ENCODE measurements at regions not wholly inside any gene's neighbourhood (a gene's known extent, or its start where the extent isn't known, plus 50 kb on each side); places are given as distances from the start of the nearest gene placed in this dataset.
A peak's percentile ranks its signal among the peaks of the same experiment; 100 is the strongest.

DNA sequence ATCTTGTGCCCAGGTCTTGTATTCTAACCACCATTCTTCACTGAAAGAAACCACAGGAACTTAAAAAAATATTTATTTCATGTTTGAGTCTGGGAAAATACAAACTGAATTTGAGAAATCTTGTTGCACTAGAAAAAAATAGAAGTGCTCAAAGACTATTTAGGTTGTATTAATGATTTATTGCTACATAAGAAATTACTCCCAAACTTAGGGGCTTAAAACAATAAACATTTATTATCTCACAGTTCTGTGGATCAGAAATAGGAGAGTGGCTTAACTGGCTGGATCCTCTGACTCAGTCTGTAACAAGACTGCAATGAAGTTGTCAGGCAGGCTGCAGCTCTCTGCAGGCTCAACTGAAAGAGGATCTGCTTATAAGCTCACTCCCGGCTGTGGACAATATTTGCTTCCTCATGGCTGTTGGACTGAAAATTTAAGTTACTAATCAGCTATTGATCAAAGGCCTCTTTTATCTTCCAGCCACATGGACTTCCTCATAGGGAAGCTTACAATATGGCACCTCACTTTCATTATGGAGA lies 295.4 kb upstream of the FAM241A start:
- CTCF ChIA-PET, result interaction anchor here (1.0 to 1.8 kb wide), 3 partner anchors 26 to 208 kb away, joined by 3 to 4 read pairs (median 3); no protein-coding TSS in a partner anchor

DNA sequence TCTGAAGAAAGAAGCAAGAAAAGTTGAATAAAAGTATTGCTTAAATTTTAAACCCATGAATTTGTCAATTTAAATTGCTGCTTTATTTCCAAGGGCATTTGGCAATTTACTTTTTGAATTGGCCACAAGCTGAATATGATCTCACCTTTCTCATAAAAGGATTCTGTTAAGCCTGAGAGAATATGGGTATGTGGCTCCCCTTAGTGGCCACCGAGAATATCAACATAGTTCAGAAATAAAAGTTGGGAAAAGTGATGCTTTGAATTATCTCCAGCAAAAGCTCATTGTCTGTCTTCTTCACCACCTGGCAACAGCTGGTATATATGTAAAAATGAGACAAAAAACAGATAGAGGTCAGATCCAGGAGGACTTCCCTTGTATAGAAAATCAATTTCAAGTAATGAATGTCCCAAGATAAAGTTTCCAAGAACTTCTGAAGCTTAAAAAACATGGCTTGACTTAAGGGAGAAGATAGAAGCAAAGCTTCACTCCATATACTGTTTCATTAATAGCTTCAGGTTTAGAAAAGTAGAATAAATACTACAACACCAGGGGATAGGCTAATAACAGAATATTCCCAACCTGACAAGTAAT lies 290.7 kb upstream of the FAM241A start:
- no peak overlapping the region for H3K4me3 ChIP-seq (ENCODE audit: low read depth, low read length)

More for the DNA sequence above, 295.4 kb upstream of the FAM241A start:
- Histone ChIP-seq H3K36me3 (ENCODE audit: control insufficient read depth, insufficient read depth, low read length) (no peaks in the 10 kb centered on the region), H3K27me3 (ENCODE audit: control insufficient read depth, insufficient read depth, low read length) (no peaks in the 10 kb centered on the region), H3K4me3 (ENCODE audit: low read depth, low read length) (no peak overlapping the region)
- TF ChIP-seq, protein P1, sequence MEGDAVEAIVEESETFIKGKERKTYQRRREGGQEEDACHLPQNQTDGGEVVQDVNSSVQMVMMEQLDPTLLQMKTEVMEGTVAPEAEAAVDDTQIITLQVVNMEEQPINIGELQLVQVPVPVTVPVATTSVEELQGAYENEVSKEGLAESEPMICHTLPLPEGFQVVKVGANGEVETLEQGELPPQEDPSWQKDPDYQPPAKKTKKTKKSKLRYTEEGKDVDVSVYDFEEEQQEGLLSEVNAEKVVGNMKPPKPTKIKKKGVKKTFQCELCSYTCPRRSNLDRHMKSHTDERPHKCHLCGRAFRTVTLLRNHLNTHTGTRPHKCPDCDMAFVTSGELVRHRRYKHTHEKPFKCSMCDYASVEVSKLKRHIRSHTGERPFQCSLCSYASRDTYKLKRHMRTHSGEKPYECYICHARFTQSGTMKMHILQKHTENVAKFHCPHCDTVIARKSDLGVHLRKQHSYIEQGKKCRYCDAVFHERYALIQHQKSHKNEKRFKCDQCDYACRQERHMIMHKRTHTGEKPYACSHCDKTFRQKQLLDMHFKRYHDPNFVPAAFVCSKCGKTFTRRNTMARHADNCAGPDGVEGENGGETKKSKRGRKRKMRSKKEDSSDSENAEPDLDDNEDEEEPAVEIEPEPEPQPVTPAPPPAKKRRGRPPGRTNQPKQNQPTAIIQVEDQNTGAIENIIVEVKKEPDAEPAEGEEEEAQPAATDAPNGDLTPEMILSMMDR (IDR thresholded peaks at IDR 0.05; ENCODE audit: insufficient read depth, low read depth, low read length), result no peak
- POLR2A ChIA-PET, result no interaction called here
- peak; percentile 3 for DNase-seq (ENCODE audit: low read depth)

DNA sequence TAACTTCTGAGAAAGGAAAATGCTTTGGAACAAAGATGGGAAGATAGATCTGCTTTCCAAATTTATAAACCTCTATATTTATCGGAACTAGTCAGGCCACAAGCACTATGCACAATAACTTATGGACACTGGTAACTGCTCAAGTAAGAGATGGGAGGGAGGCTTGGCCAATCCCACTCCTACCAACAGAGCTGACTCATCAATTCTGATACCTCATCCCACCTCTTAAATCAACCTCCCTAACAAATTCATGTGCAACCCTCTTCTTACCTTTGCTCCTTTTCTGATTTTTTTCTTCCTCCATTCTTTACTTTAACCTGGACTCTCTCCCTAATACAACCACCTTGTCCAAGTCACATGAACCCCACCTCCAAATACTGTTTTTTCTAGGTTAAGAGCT lies 289.9 kb upstream of the FAM241A start:
- DNase-seq (ENCODE audit: low read depth), result no peak
- Histone ChIP-seq H3K27me3 (ENCODE audit: control insufficient read depth, insufficient read depth, low read length) (no peaks in the 10 kb centered on the region; the same call in 1 of the 2 replicates), H3K4me3 (ENCODE audit: low read depth, low read length) (no peak overlapping the region), H3K36me3 (ENCODE audit: control insufficient read depth, insufficient read depth, low read length) (no peaks in the 10 kb centered on the region)
- POLR2A ChIA-PET, result no interaction called here
- CTCF ChIA-PET, result interaction anchor here (0.6 to 2.5 kb wide), 18 partner anchors 9 to 1224 kb away, joined by 3 to 18 read pairs (median 5); no protein-coding TSS in a partner anchor
- TF ChIP-seq, protein P1 (IDR thresholded peaks at IDR 0.05; ENCODE audit: insufficient read depth, low read depth, low read length), result no peak

More for the DNA sequence above, 290.7 kb upstream of the FAM241A start:
- peak; percentile 15 for DNase-seq (ENCODE audit: low read depth)
- POLR2A ChIA-PET, result no interaction called here
- TF ChIP-seq, protein P1 (IDR thresholded peaks at IDR 0.05; ENCODE audit: insufficient read depth, low read depth, low read length), result peak; percentile 70
- Histone ChIP-seq H3K27me3 (ENCODE audit: control insufficient read depth, insufficient read depth, low read length) (no peaks in the 10 kb centered on the region; the same call in 1 of the 2 replicates), H3K36me3 (ENCODE audit: control insufficient read depth, insufficient read depth, low read length) (no peaks in the 10 kb centered on the region)
- CTCF ChIA-PET, result interaction anchor here (0.6 to 2.5 kb wide), 28 partner anchors 8 to 1268 kb away, joined by 3 to 18 read pairs (median 4); no protein-coding TSS in a partner anchor

DNA sequence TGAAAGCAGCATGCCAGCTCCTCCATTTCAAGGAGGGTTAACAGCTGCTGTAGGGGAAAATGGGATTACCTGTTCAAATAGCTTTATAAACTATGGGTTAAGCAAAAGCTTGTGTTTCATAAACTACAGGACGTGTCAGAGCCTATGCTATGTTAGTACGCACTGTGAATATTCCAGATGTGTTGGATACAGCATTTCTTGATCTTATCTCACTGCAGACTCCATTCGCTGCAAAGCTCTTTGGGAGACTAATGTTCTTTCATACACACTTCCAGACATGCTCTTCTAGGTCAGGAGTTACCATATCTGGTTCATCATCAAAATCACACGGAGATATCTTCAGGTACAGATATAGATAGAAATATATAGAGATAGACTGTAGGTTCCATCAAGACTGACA lies 281.2 kb upstream of the FAM241A start:
- Histone ChIP-seq H3K36me3 (ENCODE audit: control insufficient read depth, insufficient read depth, low read length) (no peaks in the 10 kb centered on the region), H3K27me3 (ENCODE audit: control insufficient read depth, insufficient read depth, low read length) (no peaks in the 10 kb centered on the region), H3K4me3 (ENCODE audit: low read depth, low read length) (no peak overlapping the region)
- CTCF ChIA-PET, result interaction anchor here (2.2 kb wide), 1 partner anchor 9 kb away, joined by 7 read pairs; no protein-coding TSS in a partner anchor
- DNase-seq (ENCODE audit: low read depth), result no peak
- TF ChIP-seq, protein P1 (IDR thresholded peaks at IDR 0.05; ENCODE audit: insufficient read depth, low read depth, low read length), result no peak
- POLR2A ChIA-PET, result no interaction called here

DNA sequence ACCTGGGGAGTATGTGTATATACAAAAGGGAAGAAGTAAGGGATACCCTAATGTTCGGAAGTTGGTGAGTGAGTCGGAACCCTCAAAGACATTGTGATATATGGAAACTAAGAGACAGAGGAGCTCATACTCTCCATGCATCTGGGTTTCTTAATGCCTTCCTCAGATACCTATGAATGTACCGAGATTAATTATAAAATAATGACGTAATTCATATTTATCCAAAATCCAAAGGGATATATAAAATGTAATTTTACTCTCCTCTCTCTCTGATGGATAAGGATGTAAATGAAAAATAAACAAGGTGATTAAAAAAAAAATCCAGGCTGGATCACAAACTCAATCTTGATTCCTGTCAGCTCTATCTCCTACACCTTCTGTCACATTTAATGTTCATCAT lies 275.9 kb upstream of the FAM241A start:
- Histone ChIP-seq H3K27me3 (ENCODE audit: control insufficient read depth, insufficient read depth, low read length) (peaks cover 2% of the 10 kb centered on the region; the same call in 1 of the 2 replicates), H3K36me3 (ENCODE audit: control insufficient read depth, insufficient read depth, low read length) (no peaks in the 10 kb centered on the region), H3K4me3 (ENCODE audit: low read depth, low read length) (no peak overlapping the region)
- CTCF ChIA-PET, result interaction anchor here (0.8 to 1.0 kb wide), 2 partner anchors 33 to 45 kb away, joined by 3 read pairs; no protein-coding TSS in a partner anchor
- no peak for DNase-seq (ENCODE audit: low read depth)
- POLR2A ChIA-PET, result no interaction called here
- TF ChIP-seq, protein P1 (IDR thresholded peaks at IDR 0.05; ENCODE audit: insufficient read depth, low read depth, low read length), result no peak
